Omental fat pad (tissue), 3 donors: ENCODE measurements at regions not wholly inside any gene's neighbourhood (a gene's known extent, or its start where the extent isn't known, plus 50 kb on each side); places are given as distances from the start of the nearest gene placed in this dataset.
A peak's percentile ranks its signal among the peaks of the same experiment; 100 is the strongest.

Experiments used
- ATAC-seq: fragments of 150-250 bp; one replicate; pipeline ENCODE4 v1.9.1; 2016; ENCODE audit warnings: mild to moderate bottlenecking, moderate library complexity; ENCODE audit not compliant: low FRiP score
- DNase-seq: peaks from one replicate; pipeline ENCODE4 v3.0.0-alpha.2; 2019; ENCODE audit warnings: low spot score
- CTCF ChIP-seq, 3 donors: fragments of 450-650 bp; IDR thresholded peaks; one replicate each; pipeline ENCODE4 v1.5.1; 2016 to 2017; ENCODE audit warnings: antibody characterized with exemption in 3 of 3, mild to moderate bottlenecking in 3 of 3, moderate library complexity in 2 of 3

DNA sequence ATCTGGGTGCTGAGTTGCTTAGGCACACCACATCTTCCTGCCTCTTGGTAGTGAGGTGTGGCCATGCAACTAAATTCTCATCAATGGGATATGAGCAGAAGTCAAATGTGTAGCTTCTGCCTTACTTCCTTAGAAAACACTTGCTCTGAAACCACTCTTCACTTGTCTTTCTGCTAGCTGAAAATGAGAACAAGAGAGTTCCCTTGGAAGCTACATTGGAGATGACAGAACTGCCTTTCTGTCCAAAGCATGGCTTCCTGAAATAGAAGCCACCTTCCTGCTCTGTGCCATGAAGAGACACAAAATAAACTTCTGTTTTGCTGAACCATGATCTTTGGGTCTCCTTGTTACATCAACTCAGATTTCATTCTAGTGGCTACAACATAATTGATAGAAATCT is 659.9 kb downstream of the IRS1 start:
- DNase-seq (no peak), ATAC-seq (no peak)
- no peak for TF ChIP-seq CTCF (IDR thresholded peaks at IDR 0.05)

GRCh38 chr2:226137201-226137811 is 662.3 kb downstream of the IRS1 start:
- peak; percentile 53 for ATAC-seq
- no peak for TF ChIP-seq CTCF (IDR thresholded peaks at IDR 0.05)

GRCh38 chr2:226136739-226137138 is 662.9 kb downstream of the IRS1 start:
- DNase-seq: no peak
- no peak for ATAC-seq
- no peak for TF ChIP-seq CTCF (IDR thresholded peaks at IDR 0.05)

More at GRCh38 chr2:226137201-226137811, 662.3 kb downstream of the IRS1 start:
- DNase-seq: no peak

DNA sequence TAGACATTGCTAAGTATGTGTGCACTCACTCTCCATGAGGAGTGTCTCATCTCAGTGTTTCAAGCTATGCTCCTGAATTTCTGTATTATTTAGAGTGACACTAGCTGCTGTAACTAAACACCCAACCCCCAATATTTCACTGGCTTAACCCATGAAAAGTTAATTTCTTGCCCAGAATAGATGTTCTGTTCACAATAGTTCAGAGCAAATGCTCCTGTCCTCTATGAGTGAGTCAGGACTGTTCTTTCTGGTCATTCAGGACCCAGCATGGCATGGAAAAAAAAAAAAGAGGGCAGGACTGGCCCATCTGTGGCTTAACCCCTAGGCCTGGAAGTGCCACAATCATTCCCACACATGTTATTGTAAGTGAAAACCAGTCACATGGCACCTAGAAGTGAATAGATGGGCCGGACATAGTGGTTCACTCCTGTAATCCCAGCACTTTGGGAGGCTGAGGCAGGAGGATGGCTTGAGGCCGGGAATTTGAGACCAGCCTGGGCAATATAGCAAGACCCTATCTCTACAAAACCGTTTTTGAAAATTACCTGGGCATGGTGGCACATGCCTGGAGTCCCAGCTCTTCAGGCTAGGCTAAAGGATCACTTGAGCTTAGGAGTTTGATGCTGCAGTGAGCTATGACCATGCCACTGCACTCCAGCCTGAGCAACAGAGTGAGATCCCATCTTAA is 663.6 kb downstream of the IRS1 start:
- no peak for TF ChIP-seq CTCF (IDR thresholded peaks at IDR 0.05)
- no peak for ATAC-seq
- DNase-seq: no peak

DNA sequence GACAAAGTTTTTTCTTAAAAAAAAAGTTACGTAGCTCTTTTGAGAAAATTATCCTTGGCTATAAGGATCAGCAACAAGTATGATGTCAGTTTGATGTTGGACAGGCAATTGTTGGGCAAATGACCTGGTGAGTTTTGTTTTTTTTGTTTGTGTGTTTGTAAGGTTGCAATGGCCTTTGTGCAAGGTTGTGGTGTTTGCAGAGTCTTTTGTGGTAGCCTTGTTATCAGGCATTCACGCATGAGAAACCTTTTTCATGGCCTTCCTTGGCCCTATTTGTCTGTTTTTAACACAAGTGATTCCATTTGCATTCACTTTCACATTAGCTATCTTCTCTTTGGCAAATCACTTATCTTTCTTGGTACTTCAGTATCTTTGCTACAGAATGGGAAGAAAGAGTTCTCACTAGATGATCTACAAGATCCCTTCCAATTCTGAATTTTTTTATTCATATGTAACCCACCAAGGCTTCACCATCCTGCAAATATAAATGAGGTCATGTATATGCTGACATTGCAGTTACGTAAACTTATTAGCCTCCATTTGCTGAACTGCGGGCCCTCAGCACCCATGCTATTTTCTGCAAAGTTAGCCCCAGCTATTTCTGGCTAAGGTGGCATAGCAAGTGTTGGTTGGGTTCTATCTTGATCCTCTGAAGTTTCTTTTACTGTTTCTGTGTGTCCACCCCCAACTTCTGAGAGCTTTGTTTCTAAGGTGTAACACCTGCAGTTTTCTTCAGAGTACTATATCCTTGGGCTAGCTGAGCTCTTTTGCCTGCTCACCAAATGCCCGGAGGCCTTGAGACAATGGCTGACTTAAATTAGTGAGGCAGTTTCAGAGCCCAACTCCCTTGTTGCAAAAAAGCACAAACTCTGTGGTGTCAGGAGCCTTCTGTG is 667.1 kb downstream of the IRS1 start:
- no peak for TF ChIP-seq CTCF (IDR thresholded peaks at IDR 0.05)
- ATAC-seq: no peak
- no peak for DNase-seq

- DNase-seq (no peak), ATAC-seq (no peak)
- no peak for TF ChIP-seq CTCF (IDR thresholded peaks at IDR 0.05)
Observed at GRCh38 chr2:226131299-226131784, 668.3 kb downstream of the IRS1 start.
